22Rv1 (cell line): ENCODE measurements at regions not wholly inside any gene's neighbourhood (a gene's known extent, or its start where the extent isn't known, plus 50 kb on each side); places are given as distances from the start of the nearest gene placed in this dataset.

Source experiments
- ZFX ChIP-seq: fragments of 450-650 bp; IDR thresholded peaks from 2 replicates; pipeline ENCODE4 v1.6.1; 2017; ENCODE audit warnings: antibody characterized with exemption, borderline replicate concordance
- TF ChIP-seq, protein P1 (sequence below): fragments of 450-650 bp; IDR thresholded peaks from 2 replicates; pipeline ENCODE4 v1.5.1; 2017; ENCODE audit warnings: mild to moderate bottlenecking

DNA sequence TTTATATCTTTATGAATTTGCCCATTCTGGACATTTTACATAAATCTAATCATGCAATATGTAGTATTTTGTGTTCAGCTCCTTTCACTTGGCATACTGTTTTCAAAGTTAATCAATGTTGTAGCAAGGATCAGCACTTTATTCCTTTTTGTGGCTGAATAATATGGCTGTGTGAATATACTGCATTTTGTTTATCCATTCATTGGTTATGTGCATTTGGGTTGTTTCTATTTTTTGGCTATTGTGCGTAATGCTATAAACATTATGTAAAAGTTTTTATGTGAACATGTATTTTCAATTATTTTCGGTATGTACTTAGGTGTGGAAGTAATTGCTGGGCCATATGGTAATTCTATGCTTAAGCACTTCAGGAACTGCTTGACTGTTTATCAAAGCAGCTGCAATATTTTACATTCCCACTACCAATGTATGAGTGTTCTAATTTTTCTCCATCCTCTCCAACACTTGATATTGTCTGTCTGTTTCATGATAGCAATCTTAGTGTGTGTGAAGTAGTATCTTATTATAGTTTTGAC, 101.3 kb upstream of the P2RY1 start:
- TF ChIP-seq, protein P1, sequence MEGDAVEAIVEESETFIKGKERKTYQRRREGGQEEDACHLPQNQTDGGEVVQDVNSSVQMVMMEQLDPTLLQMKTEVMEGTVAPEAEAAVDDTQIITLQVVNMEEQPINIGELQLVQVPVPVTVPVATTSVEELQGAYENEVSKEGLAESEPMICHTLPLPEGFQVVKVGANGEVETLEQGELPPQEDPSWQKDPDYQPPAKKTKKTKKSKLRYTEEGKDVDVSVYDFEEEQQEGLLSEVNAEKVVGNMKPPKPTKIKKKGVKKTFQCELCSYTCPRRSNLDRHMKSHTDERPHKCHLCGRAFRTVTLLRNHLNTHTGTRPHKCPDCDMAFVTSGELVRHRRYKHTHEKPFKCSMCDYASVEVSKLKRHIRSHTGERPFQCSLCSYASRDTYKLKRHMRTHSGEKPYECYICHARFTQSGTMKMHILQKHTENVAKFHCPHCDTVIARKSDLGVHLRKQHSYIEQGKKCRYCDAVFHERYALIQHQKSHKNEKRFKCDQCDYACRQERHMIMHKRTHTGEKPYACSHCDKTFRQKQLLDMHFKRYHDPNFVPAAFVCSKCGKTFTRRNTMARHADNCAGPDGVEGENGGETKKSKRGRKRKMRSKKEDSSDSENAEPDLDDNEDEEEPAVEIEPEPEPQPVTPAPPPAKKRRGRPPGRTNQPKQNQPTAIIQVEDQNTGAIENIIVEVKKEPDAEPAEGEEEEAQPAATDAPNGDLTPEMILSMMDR: no peak
- TF ChIP-seq ZFX: no peak
